ENCODE measurements at regions not wholly inside any gene's neighbourhood (a gene's known extent, or its start where the extent isn't known, plus 50 kb on each side); places are given as distances from the start of the nearest gene placed in this dataset.

DNA sequence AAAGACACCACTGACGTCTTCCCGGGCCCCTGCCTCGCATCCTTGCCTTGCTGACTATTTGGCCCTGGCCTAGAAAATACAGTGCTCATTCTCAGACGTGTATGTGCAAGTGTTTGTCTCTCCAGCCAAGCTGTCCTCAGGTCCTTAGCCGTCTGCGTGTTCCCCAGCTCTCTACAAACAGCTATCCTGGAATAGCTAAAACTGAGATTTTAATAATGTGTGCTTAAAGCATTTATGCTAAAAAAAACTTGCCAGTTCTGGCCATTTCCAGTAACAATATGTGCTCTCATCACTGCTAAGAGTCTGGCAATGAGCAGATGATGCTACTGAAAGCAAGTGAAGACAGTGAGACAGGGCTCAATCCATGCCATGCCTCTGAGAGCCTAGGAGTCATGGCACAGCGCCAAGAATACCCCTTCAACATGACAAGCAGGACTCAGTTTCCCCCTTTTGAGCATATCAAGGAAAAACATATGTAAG, 55.7 kb downstream of the IRF2BP2 start:
- H3K4me3 ChIP-seq (ENCODE audit: low read depth, low read length): no peak overlapping the region
- DNase-seq (ENCODE audit: low read depth): no peak
- TF ChIP-seq CTCF (IDR thresholded peaks at IDR 0.05; ENCODE audit: low read depth, low read length): no peak
- no peak for TF ChIP-seq MYC (IDR thresholded peaks at IDR 0.05; ENCODE audit: low read depth, low read length)
- no peak for TF ChIP-seq MAX (IDR thresholded peaks at IDR 0.05; ENCODE audit: low read depth, low read length)
- no peak for TF ChIP-seq POLR2A (IDR thresholded peaks at IDR 0.05; ENCODE audit: extremely low read depth, insufficient read length)

DNA sequence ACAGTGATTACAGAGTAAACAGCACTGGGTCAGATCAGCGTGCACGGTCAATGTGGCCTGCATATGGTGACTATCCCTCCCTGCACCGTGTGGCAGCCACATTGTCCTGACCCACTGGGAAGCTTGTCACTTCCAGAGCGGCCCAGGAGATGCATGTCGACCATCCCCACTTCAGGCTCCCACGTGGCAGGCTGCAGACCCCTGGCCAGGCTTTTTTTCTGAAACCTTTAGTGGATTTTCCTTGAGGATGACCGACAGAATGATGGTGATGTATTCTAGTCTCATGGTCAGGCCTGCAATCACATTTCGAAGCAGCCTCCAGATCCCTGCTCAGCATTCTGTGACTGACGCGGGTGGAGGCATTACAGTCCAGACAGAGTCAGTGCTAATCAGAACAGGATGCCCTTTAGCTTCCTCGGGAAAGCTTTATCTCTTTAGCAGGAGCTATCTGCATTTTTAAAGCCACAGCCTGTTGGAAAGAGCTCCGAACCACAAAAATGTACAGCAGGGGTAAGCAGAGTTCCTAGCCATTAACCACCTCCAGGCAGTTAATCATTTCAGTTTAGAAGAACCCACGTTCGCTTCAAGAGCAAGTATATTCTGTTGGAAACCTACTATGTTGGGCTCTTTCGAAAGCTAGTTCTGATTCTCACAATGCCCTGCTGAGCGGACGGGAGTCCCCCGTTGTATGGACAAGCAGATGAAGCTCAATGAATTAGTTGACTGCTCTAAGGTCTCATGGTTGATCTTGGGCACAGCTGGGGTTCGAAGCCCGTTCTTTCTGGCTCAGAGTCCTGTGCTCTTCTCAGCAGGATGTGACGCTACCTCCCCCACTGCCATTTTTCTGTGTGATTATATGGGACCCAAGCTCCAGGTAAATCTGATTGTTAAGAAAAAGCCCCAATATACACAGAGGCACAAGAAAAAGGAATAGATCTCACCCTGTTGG, 56.5 kb downstream of the IRF2BP2 start:
- no peak overlapping the region for H3K4me3 ChIP-seq (ENCODE audit: low read depth, low read length)
- no peak for TF ChIP-seq MAX (IDR thresholded peaks at IDR 0.05; ENCODE audit: low read depth, low read length)
- TF ChIP-seq MYC (IDR thresholded peaks at IDR 0.05; ENCODE audit: low read depth, low read length): no peak
- DNase-seq (ENCODE audit: low read depth): no peak

GRCh38 chr1:234551032-234551378, 59.0 kb downstream of the IRF2BP2 start:
- TF ChIP-seq MYC (IDR thresholded peaks at IDR 0.05; ENCODE audit: low read depth, low read length): no peak
- no peak for TF ChIP-seq POLR2A (IDR thresholded peaks at IDR 0.05; ENCODE audit: extremely low read depth, insufficient read length)
- no peak for TF ChIP-seq MAX (IDR thresholded peaks at IDR 0.05; ENCODE audit: low read depth, low read length)
- no peak for TF ChIP-seq CTCF (IDR thresholded peaks at IDR 0.05; ENCODE audit: low read depth, low read length)
- no peak overlapping the region for H3K4me3 ChIP-seq (ENCODE audit: low read depth, low read length)
- DNase-seq (ENCODE audit: low read depth): no peak

DNA sequence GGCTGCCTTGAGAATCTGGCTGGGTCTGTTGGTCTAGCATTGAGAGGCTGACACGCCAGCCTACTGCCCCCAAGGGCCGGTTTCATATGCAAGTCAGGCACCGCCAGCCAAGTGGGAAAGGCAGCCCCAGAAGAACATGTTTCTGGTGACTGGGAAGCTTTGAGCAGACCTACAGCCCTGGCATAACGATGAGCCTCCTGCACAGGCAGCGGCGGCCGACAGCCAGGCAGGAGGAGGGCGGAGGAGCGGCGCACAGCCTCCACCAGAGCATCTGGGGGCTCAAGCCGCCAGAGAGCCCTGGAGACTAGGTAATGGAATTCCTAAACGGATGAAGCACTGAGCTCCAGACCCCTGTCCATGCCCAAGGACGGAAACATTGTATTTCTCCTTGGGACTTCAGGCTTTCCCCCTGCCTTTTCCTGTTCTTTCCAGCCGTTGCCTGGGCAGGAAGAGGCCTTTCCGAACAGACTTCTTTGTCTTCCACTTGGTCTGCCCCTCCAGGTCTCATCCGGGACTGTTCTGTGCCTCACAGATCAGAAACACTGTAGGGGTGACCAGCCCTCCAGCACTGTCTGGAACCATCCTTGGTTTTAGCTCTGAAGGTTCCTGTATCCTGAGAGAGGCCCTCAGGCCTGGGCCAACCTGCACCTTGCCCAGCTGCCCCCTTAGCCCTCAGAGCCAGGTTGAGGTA, 59.5 kb downstream of the IRF2BP2 start:
- DNase-seq (ENCODE audit: low read depth): no peak
- no peak overlapping the region for H3K4me3 ChIP-seq (ENCODE audit: low read depth, low read length)
- TF ChIP-seq MAX (IDR thresholded peaks at IDR 0.05; ENCODE audit: low read depth, low read length) (no peak), POLR2A (IDR thresholded peaks at IDR 0.05; ENCODE audit: extremely low read depth, insufficient read length) (no peak), MYC (IDR thresholded peaks at IDR 0.05; ENCODE audit: low read depth, low read length) (no peak), CTCF (IDR thresholded peaks at IDR 0.05; ENCODE audit: low read depth, low read length) (no peak)

GRCh38 chr1:234549447-234550021, 60.4 kb downstream of the IRF2BP2 start:
- DNase-seq (ENCODE audit: low read depth): no peak
- H3K4me3 ChIP-seq (ENCODE audit: low read depth, low read length): no peak overlapping the region
- TF ChIP-seq MAX (IDR thresholded peaks at IDR 0.05; ENCODE audit: low read depth, low read length): no peak
- no peak for TF ChIP-seq CTCF (IDR thresholded peaks at IDR 0.05; ENCODE audit: low read depth, low read length)
- no peak for TF ChIP-seq MYC (IDR thresholded peaks at IDR 0.05; ENCODE audit: low read depth, low read length)
- TF ChIP-seq POLR2A (IDR thresholded peaks at IDR 0.05; ENCODE audit: extremely low read depth, insufficient read length): no peak
